C4-2B (cell line): ENCODE measurements at regions not wholly inside any gene's neighbourhood (a gene's known extent, or its start where the extent isn't known, plus 50 kb on each side); places are given as distances from the start of the nearest gene placed in this dataset.

Experiments
- ZFX ChIP-seq: fragments of 450-650 bp; IDR thresholded peaks from 2 replicates; pipeline ENCODE4 v1.6.1; 2017
- TF ChIP-seq, protein P1 (sequence below): fragments of 450-650 bp; conservative IDR thresholded peaks from 2 replicates; pipeline ENCODE4 v1.5.1; 2017; ENCODE audit warnings: mild to moderate bottlenecking

DNA sequence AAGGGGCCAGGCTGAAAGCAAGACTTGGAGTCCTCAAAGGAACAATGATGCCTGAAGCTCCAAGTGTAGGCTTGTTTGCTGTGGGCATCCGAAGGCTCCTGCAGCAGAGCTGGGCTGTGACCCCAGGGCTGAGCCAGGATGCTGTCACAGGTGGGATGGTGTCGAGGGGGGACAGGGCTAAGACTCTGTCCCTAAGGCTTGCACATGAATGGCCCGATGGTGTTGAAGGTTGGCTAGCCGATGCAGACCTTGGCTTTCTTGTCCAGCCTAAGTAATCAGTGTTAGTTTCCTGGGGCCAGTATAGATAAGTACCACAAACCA lies 251.0 kb downstream of the NDUFA10 start:
- TF ChIP-seq, protein P1, sequence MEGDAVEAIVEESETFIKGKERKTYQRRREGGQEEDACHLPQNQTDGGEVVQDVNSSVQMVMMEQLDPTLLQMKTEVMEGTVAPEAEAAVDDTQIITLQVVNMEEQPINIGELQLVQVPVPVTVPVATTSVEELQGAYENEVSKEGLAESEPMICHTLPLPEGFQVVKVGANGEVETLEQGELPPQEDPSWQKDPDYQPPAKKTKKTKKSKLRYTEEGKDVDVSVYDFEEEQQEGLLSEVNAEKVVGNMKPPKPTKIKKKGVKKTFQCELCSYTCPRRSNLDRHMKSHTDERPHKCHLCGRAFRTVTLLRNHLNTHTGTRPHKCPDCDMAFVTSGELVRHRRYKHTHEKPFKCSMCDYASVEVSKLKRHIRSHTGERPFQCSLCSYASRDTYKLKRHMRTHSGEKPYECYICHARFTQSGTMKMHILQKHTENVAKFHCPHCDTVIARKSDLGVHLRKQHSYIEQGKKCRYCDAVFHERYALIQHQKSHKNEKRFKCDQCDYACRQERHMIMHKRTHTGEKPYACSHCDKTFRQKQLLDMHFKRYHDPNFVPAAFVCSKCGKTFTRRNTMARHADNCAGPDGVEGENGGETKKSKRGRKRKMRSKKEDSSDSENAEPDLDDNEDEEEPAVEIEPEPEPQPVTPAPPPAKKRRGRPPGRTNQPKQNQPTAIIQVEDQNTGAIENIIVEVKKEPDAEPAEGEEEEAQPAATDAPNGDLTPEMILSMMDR = no peak
- TF ChIP-seq ZFX = no peak
